ENCODE measurements at regions not wholly inside any gene's neighbourhood (a gene's known extent, or its start where the extent isn't known, plus 50 kb on each side); places are given as distances from the start of the nearest gene placed in this dataset.

GRCh38 chr2:5537180-5537688 lies 154.9 kb upstream of the SOX11 start:
- no peak for TF ChIP-seq SRF (IDR thresholded peaks at IDR 0.05; ENCODE audit: low read depth)
- TF ChIP-seq YY1 (IDR thresholded peaks at IDR 0.05; ENCODE audit: extremely low read depth, insufficient replicate concordance, low read depth, low read length), result no peak
- TF ChIP-seq, protein P1, sequence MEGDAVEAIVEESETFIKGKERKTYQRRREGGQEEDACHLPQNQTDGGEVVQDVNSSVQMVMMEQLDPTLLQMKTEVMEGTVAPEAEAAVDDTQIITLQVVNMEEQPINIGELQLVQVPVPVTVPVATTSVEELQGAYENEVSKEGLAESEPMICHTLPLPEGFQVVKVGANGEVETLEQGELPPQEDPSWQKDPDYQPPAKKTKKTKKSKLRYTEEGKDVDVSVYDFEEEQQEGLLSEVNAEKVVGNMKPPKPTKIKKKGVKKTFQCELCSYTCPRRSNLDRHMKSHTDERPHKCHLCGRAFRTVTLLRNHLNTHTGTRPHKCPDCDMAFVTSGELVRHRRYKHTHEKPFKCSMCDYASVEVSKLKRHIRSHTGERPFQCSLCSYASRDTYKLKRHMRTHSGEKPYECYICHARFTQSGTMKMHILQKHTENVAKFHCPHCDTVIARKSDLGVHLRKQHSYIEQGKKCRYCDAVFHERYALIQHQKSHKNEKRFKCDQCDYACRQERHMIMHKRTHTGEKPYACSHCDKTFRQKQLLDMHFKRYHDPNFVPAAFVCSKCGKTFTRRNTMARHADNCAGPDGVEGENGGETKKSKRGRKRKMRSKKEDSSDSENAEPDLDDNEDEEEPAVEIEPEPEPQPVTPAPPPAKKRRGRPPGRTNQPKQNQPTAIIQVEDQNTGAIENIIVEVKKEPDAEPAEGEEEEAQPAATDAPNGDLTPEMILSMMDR (IDR thresholded peaks at IDR 0.05 in 2 of 3, conservative IDR thresholded peaks at IDR 0.05 in 1 of 3; ENCODE audit: borderline replicate concordance in 1 of 3, insufficient read depth in 1 of 3, low read depth in 2 of 3, low read length in 2 of 3), result no peak
- no peak for TF ChIP-seq ZNF274 (IDR thresholded peaks at IDR 0.05; ENCODE audit: low read depth, low read length)
- TF ChIP-seq POLR2A (IDR thresholded peaks at IDR 0.05; ENCODE audit: borderline replicate concordance, extremely low read depth, insufficient read depth, insufficient read length), result no peak
- no peak for TF ChIP-seq EGR1 (IDR thresholded peaks at IDR 0.05; ENCODE audit: low read depth)
- TF ChIP-seq CEBPB (IDR thresholded peaks at IDR 0.05; ENCODE audit: low read depth), result no peak
